Activated CD4-positive, alpha-beta T cell treated with anti-CD3 and anti-CD28 coated beads for 48 hours (primary cell): ENCODE measurements at regions not wholly inside any gene's neighbourhood (a gene's known extent, or its start where the extent isn't known, plus 50 kb on each side); places are given as distances from the start of the nearest gene placed in this dataset.
"Not testable (repeated sequence)": the region's sequence is repeated elsewhere in the genome, so short reads cannot be mapped to it uniquely, and the experiment has no call there.

ENCODE experiments used
- DNase-seq: peaks from one replicate; pipeline ENCODE4 v3.0.0-alpha.2; 2020

DNA sequence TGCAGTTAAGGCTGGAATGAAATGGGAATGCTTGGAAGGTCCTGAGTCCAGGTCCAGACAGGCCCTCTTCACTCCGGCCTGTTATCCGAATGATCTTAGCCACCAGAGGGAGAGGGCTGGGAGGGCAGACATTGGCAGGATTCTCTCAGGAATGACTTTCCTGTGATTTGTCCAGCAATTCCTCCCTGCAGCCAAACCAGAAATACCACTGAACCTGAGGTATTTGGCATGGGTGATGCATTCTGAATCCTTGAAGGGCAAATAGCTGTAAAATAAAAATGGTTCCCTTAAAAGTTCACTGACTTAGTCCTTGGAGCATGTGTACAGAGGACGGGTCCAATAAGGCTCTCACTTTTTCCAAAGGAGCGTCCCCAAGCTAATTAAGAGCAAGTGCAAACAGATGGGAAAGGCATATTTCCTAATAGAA, 77.5 kb upstream of the HABP2 start:
- DNase-seq, result no peak

GRCh38 chr10:113476191-113476590, 76.7 kb upstream of the HABP2 start:
- DNase-seq, result no peak

DNA sequence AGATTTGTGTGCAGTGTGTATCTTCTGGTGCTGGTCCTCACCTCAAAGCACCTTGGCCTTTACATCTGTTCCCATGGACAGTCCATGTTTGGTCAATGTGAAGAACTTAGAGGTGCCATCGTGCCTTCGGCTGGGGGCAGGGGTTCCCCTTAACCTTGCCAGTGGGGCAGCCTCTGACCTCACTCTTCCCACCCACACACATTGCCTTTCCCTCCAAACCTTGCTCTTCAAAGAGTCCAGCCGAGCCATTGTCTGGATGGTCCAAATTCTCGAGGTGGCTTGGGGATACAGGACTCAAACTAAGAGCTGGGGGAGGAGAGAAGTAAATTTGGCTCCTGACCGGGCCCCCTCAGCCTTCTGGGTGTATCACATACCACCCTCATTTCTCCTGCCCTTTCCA, 76.2 kb upstream of the HABP2 start:
- DNase-seq, result no peak

DNA sequence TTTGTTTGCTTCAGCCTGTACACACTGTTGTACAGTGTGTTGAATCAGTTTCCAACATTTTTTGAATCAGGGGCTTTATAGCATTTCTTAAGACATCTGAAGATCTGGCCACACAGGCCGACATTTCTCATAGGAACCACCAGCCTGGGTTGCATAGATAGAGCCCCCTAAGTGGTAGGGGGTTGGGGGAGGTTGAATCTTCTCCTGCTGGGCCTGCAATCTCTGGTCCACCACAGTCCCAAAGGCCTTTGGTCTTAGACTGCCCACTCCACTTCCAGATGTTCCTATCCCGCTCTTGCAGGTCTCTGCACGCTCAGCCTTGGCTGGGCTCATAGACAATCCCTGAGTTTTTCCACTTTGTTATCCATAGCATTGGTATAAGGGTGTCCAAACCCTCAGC, 75.4 kb upstream of the HABP2 start:
- DNase-seq, result no peak

DNA sequence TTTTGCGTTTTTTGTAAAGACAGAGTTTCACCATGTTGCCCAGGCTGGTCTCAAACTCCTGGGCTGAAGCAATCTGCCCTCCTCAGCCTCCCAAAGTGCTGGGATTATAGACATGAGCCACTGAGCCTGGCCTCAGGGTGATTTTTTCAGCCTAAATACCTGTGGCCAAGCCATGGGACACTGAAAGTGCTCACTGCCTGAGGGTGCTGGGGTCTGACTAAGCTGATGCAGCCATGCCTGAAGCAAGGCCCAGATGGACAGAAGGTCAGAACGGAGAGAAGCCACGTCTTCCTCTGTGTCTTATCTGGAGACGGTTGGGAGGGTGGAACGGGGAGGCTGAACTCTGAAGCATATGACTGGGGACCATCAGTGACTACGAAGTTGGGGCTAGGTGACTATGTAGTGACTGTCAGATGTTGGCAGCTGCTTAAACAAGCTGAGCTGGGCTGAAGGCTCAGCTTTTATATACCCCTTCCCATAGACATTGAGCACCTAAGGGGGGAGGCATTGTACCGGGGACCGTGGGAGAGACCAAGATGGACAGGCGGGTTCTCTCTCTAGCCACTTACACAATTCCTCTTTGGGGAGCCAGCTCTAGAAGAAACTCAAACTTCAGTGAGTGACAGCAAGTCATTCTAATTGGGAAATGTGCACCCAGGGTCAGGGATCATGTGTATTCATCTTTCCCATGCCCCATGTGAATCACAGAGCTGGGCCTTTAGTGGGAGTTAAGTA, 73.3 kb upstream of the HABP2 start:
- DNase-seq, result no peak

- no peak for DNase-seq
Measured at GRCh38 chr10:113480081-113480360, 72.8 kb upstream of the HABP2 start.

DNA sequence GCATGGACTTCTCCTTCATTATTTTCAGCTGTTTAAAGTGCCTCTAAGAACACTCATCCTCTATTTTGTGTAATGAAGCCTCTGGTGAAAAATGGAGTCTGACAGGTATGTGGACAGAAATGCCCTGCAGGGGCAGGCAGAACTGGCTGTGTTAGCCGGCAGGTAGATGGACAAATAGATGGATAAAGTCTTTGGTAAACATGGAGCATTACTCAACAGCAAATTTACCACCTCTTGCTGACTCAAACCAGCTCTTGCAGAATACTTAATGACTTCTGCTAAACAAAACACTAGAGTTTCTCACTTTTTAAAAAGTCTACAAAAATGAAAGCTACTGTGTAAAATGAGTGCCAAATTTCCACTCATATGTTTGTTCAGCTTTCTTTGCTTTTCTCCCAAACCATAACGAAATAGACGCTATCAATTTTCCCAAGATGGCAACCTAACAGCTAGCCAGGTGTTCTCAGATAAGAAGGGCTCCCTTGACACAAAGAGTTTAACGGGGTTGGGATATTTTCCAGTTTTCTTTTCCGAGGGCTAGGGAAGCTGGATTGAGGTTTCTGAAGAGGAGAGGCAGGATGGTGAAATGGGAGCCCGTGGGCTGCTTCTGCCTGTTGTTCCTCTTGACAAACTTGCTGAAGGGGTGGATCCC, 71.9 kb upstream of the HABP2 start:
- no peak for DNase-seq

- no peak for DNase-seq
Measured at GRCh38 chr10:113484487-113484886, 68.4 kb upstream of the HABP2 start.

GRCh38 chr10:113485736-113486135, 67.1 kb upstream of the HABP2 start:
- no peak for DNase-seq

GRCh38 chr10:113486531-113486930, 66.3 kb upstream of the HABP2 start:
- no peak for DNase-seq

DNA sequence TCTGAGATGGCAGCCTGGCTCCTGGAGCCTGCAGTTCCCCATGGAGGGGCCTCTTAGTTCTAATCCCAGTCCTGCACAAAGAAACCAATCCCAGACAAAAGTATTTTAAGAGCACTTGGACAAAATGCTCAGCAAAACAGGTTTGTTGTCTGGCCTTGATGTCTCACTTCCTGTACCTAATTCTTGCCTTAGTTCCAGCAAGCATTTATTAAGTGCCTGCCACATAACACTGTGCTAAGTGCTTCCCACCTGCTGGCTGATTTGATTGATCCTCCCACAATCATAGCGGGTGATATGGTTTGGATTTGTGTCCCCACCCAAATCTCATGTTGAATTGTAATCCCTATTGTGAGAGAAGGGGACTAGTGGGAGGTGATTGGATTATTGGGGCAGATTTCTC, 65.7 kb upstream of the HABP2 start:
- DNase-seq, result no peak

DNA sequence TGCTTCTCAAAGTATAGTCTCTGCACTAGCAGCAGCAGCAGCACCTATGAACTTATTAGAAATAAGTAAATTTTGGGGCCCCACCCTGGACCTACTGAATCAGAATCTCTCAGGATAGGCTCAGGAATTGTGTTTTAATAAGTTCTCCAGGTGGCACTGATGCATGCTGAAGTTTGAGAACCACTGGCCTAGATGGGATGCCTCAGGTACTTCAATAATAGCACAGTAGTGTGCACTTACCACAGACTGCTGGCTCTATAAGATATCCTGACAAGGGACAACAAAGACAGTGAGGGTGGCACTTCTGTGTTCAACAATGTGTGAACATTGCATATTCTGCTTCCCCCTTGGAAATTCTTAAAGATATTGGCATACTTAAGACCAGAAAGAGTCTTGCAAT, 64.7 kb upstream of the HABP2 start:
- DNase-seq, result no peak

DNA sequence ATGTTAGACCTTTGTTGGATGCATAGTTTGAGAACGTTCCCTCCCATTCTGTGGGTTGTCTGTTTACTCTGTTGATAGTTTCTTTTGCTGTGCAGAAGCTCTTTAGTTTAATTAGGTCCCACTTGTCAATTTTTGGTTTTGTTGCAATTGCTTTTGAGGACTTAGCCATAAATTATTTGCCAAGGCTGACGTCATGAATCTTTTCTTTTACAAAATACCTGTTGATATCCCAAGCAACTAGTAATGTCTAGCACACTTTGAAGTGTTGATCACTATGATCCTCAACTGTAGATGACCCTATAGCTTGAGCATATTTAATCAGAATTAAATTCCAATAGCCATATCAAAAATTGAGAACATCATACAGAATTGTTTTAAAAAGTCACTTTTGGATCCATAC, 63.3 kb upstream of the HABP2 start:
- DNase-seq, result not testable (repeated sequence)

DNA sequence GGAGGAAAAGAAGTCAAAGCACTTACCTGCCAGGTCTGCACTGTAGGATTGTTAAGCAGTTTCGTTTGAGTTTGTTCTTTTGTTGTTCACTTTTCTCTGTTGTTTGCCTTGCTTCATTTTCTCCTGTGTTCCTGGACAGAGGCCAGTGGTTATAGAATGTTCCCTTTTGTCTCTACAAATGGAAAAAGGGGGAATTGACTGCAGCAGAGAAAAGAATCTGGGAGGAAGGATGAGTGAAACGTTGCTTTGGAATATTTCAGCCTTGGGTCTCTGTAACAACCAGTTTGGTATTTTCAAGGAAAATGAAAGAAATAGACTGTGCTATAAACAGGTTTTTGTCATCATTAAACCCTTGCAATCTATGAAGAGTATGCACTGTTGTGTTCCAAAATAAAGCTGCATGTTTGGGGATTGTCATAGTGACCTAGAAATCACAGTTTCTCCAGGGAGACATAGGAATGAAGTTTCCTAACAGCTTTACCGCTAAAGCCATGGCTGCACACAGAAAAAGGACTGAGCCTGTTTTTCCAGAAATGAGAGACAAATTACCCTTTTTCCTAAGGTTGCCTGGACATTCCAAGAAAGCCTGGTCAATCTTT, 60.8 kb upstream of the HABP2 start:
- DNase-seq, result no peak

DNA sequence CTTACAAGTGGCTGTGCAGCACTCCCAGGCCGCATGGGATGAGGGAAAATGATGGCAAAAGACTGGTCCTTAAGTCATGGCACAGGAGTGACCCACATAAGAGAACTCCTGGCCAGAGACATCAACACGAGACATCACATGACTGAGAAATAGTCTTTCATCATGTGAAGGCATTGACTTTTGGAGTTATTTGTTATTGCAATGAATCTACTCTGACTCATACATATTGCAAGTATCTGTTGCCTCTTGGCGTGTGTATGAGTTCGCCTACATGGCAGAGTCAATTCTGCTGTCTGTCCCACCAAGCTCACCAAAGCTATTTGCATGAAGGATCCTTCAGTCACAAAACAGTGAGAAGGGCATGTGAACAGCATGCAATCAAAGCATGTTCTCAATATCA, 59.7 kb upstream of the HABP2 start:
- no peak for DNase-seq

DNA sequence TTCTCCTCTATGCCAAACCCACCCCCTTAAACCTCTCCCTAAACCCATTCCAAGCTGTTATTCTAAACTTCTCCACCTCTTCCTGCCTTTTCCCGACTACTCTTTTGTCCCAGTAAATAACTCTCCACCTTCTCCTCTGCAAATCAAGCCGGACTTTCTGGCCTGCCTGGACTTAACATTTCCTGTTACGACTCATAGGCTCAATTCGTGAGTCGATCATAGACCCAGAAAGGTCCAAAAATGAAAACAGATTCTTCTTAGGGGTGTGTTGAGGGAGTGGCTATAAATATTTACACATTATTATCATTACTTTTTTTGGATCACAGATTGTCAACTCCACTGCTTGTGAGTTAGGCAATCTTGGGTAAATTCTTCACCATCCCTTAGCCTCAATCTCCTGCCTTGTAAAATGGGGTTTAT, 59.0 kb upstream of the HABP2 start:
- no peak for DNase-seq

- DNase-seq, result no peak
Measured at GRCh38 chr10:113494761-113495160, 58.1 kb upstream of the HABP2 start.

DNA sequence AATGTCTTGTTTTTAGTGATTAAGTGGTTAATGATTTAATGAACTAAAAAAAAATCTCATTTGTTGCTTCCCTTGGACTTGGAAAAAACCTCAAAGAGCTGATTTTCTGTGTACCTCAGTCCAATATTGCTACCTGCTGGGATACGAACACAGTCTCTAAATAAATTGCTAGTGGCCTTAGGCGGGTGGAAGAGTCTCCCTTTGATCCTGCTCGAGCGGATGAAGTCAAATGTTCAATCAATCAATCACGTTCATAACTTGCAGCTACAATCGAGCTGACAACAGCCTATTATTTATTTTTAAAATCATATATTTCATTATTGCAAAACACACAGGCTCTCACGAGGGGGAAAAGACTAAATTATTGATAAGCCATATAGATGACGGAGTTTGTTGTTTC, 57.3 kb upstream of the HABP2 start:
- DNase-seq, result no peak

DNA sequence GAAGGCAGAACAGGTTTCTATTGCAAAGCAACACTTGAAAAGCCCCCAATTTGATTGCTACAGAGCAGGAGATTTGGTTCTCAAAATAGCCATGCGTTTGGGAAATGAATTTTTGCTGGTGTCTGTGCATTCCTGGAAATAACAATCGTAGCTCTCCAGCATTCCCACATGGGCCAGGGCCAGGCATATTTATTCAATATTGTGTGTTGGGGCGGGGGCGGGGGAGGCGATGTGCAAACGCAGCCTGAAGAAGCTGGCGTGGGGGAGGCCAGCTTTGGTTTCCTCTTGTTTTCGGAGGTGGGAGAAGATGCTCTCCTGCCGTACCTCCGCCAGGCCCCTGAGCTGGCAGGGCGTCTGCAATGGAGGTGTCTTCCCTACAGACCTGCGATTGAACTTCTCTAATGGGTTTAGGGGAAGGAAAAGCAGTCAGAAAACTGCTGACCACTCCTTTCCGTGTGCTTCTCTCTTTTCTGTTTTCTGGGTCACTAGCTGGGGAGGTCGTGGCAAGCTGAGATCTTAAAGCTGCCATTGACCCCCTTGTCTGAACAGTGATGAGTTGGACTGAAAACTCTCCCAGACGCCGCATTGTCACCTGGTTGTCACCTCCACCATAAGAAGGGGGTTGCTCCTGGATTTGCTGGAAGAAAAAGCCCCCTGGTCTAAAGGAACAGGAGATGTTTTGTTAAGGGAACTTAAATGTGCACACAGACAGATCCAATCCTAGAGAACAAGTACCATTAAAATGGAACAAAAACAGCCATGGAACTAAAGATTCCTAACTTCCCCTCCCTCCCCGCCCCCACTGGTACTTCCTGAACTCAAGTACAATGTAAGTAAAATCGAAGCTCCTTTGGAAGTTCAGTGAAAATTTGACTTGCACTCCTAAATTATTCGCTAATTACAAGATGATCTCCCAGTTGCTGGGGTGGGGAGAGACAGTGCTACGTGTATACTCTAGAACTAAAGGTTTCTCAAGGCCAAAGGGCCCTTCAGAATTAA, 56.4 kb upstream of the HABP2 start:
- no peak for DNase-seq

DNA sequence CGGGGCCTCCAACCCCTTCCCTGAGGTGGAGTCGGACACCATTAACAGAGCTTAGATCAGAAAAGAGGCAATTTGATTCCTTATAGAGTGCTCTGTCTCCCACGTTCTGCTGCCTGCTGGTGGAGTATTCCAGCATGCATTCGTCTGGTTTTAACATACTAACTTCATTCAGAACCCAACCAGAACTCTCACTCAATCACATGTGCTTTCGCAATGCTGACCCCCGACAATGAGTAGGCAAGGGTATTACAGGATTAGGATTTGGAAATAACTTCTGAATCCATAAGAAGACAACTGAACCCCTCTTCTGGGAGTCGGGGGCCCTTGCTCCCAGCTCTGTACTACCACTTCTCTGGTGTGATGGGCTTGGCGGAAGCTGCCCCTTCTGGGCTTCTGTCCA, 55.7 kb upstream of the HABP2 start:
- DNase-seq, result no peak

- no peak for DNase-seq
Measured at GRCh38 chr10:113498997-113499396, 53.9 kb upstream of the HABP2 start.

GRCh38 chr10:113499806-113500205, 53.0 kb upstream of the HABP2 start:
- no peak for DNase-seq

DNA sequence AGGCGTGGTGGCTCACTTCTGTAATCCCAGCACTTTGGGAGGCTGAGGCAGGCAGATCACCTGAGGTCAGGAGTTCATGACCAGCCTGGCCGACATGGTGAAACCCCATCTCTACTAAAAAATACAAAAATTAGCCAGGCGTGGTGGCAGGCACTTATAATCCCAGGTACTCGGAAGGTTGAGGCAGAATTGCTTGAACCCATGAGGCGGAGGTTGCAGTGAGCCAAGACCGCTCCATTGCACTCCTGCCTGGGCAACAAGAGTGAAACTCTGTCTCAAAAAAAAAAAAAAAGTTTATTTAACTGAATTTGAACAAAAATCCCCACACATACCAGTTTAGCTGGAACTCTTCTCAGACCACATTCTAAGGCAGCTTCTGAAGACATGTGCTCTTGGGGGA, 51.8 kb upstream of the HABP2 start:
- DNase-seq, result not testable (repeated sequence)
